Activated CD4-positive, alpha-beta T cell treated with anti-CD3 and anti-CD28 coated beads, Interleukin-10, Interleukin-2, amounts not matched to agents 100 ng/mL and 50 ng/mL, durations not matched to agents 16 hours and 8 hours (primary cell): ENCODE measurements at regions not wholly inside any gene's neighbourhood (a gene's known extent, or its start where the extent isn't known, plus 50 kb on each side); places are given as distances from the start of the nearest gene placed in this dataset.

Experiments used
- DNase-seq: peaks from one replicate; pipeline ENCODE4 v3.0.0-alpha.2; 2020

- no peak for DNase-seq
Measured at GRCh38 chr18:22114526-22115321, 54.7 kb upstream of the GATA6 start.

GRCh38 chr18:22115573-22115972, 53.8 kb upstream of the GATA6 start:
- no peak for DNase-seq
